Hepatocyte (in vitro differentiated cells): ENCODE measurements at regions not wholly inside any gene's neighbourhood (a gene's known extent, or its start where the extent isn't known, plus 50 kb on each side); places are given as distances from the start of the nearest gene placed in this dataset.

ENCODE experiments used
- CTCF ChIP-seq: fragments of 200-600 bp; sonication (generic); IDR thresholded peaks from 2 replicates; pipeline ENCODE4 v1.5.1; 2016; ENCODE audit warnings: antibody characterized with exemption, mild to moderate bottlenecking; ENCODE audit not compliant: poor library complexity
- EZH2 ChIP-seq: fragments of 200-600 bp; sonication (generic); IDR thresholded peaks from 2 replicates; pipeline ENCODE4 v1.6.1; 2016; ENCODE audit warnings: antibody characterized with exemption, mild to moderate bottlenecking, borderline replicate concordance

- TF ChIP-seq CTCF, result no peak
- TF ChIP-seq EZH2, result no peak
Observed at GRCh38 chr18:22514655-22515054, 96.9 kb upstream of the CTAGE1 start.
